Liver (tissue), 3 donors: ENCODE measurements at regions not wholly inside any gene's neighbourhood (a gene's known extent, or its start where the extent isn't known, plus 50 kb on each side); places are given as distances from the start of the nearest gene placed in this dataset.

ENCODE experiments used
- CTCF ChIP-seq: fragments of 150-350 bp; IDR thresholded peaks from 2 replicates; pipeline ENCODE4 v1.5.1; 2017; ENCODE audit warnings: improper control_type of control experiment, low read depth, low read length; ENCODE audit not compliant: missing input control
- GABPA ChIP-seq, 2 donors: IDR thresholded peaks in 1 of 2; conservative IDR thresholded peaks in 1 of 2; 2 replicates each; pipeline ENCODE4 v1.6.1; 2016; ENCODE audit warnings: antibody characterized with exemption in 2 of 2, mild to moderate bottlenecking in 1 of 2, moderate library complexity in 1 of 2
- HNF4G ChIP-seq: IDR thresholded peaks from 2 replicates; pipeline ENCODE4 v1.6.1; 2016; ENCODE audit warnings: antibody characterized with exemption
- JUND ChIP-seq, 2 donors: IDR thresholded peaks; 2 replicates each; pipeline ENCODE4 v1.6.1; 2016; ENCODE audit warnings: antibody characterized with exemption in 2 of 2
- RAD21 ChIP-seq, 2 donors: IDR thresholded peaks; 2 replicates each; pipeline ENCODE4 v1.6.1; 2016; ENCODE audit warnings: antibody characterized with exemption in 2 of 2, mild to moderate bottlenecking in 2 of 2
- REST ChIP-seq: IDR thresholded peaks from 2 replicates; pipeline ENCODE4 v1.6.1; 2016; ENCODE audit warnings: antibody characterized with exemption, mild to moderate bottlenecking
- RXRA ChIP-seq, 2 donors: IDR thresholded peaks; 2 replicates each; pipeline ENCODE4 v1.6.1; 2017 to 2018; ENCODE audit warnings: antibody characterized with exemption in 2 of 2, mild to moderate bottlenecking in 1 of 2
- SP1 ChIP-seq: IDR thresholded peaks from 2 replicates; pipeline ENCODE4 v1.6.1; 2018; ENCODE audit warnings: antibody characterized with exemption, mild to moderate bottlenecking
- TAF1 ChIP-seq: conservative IDR thresholded peaks from 2 replicates; pipeline ENCODE4 v1.6.1; 2016; ENCODE audit warnings: antibody characterized with exemption, mild to moderate bottlenecking
- donor health status: healthy.
- donor health status: healthy.

- no peak for TF ChIP-seq REST
- TF ChIP-seq CTCF: no peak
- TF ChIP-seq RXRA (IDR thresholded peaks at IDR 0.05): no peak
- no peak for TF ChIP-seq RAD21 (IDR thresholded peaks at IDR 0.05)
- TF ChIP-seq JUND (IDR thresholded peaks at IDR 0.05): no peak
- no peak for TF ChIP-seq SP1
- no peak for TF ChIP-seq GABPA (IDR thresholded peaks at IDR 0.05 in 1 of 2, conservative IDR thresholded peaks at IDR 0.05 in 1 of 2)
- no peak for TF ChIP-seq TAF1
- TF ChIP-seq HNF4G: no peak
These were observed 277.3 kb downstream of the SS18 start for GRCh38 chr18:25813110-25813509.
